ENCODE measurements at regions not wholly inside any gene's neighbourhood (a gene's known extent, or its start where the extent isn't known, plus 50 kb on each side); places are given as distances from the start of the nearest gene placed in this dataset.

GRCh38 chr4:7118013-7118832 lies 50.4 kb upstream of the GRPEL1 start:
- DNase-seq (ENCODE audit: low read depth) = no peak
- TF ChIP-seq CTCF (IDR thresholded peaks at IDR 0.05; ENCODE audit: insufficient read depth, low read depth, low read length, missing control alignments) = no peak
- no peak overlapping the region for H3K4me3 ChIP-seq (ENCODE audit: low read length)

Data from epithelial cell of esophagus (primary cell).